HepG2 (cell line): ENCODE measurements at regions not wholly inside any gene's neighbourhood (a gene's known extent, or its start where the extent isn't known, plus 50 kb on each side); places are given as distances from the start of the nearest gene placed in this dataset.
A peak's percentile ranks its signal among the peaks of the same experiment; 100 is the strongest.

ENCODE experiments used
- CREBL2 ChIP-seq: sonication (generic); formaldehyde crosslinking; IDR thresholded peaks from 2 replicates; pipeline ENCODE4 v1.8.1; 2023; ENCODE audit warnings: missing genetic modification reagents, mild to moderate bottlenecking, borderline replicate concordance
- CREM ChIP-seq, 2 experiments: sonication (generic) in 1 of 2; formaldehyde crosslinking in 1 of 2; IDR thresholded peaks; 2 replicates each; pipeline versions ENCODE4 v1.4.0 to v1.6.1; 2016 to 2020; ENCODE audit warnings: antibody characterized with exemption in 1 of 2, mild to moderate bottlenecking in 1 of 2, missing genetic modification reagents in 1 of 2
- JARID2 ChIP-seq: sonication (generic); formaldehyde crosslinking; IDR thresholded peaks from 2 replicates; pipeline ENCODE4 v1.8.1; 2023; ENCODE audit warnings: missing genetic modification reagents, inconsistent platforms; ENCODE audit not compliant: insufficient replicate concordance
- LRRFIP1 ChIP-seq: sonication (generic); formaldehyde crosslinking; conservative IDR thresholded peaks from 2 replicates; pipeline ENCODE4 v1.4.0; 2020; ENCODE audit warnings: missing genetic modification reagents
- MATR3 ChIP-seq: sonication (generic); formaldehyde crosslinking; IDR thresholded peaks from 2 replicates; pipeline ENCODE4 v1.4.0; 2020; ENCODE audit warnings: missing genetic modification reagents
- NR2F1 ChIP-seq, 2 experiments: fragments of 450-650 bp in 1 of 2; formaldehyde crosslinking in 1 of 2; IDR thresholded peaks; 2 replicates each; pipeline versions ENCODE4 v1.5.0 to v1.6.1; 2016 to 2020; ENCODE audit warnings: mild to moderate bottlenecking in 1 of 2, missing compliant biosample characterization in 1 of 2, missing genetic modification reagents in 1 of 2, moderate library complexity in 1 of 2
- PLRG1 ChIP-seq: fragments of 450-650 bp; conservative IDR thresholded peaks from 2 replicates; pipeline ENCODE4 v1.6.1; 2016
- SIN3A ChIP-seq: IDR thresholded peaks from 2 replicates; pipeline ENCODE4 v1.6.1; 2011; ENCODE audit warnings: low read depth, mild to moderate bottlenecking, control low read depth, low read length, borderline replicate concordance
- SNAPC2 ChIP-seq: sonication (generic); formaldehyde crosslinking; IDR thresholded peaks from 2 replicates; pipeline ENCODE4 v1.8.1; 2022; ENCODE audit warnings: mild to moderate bottlenecking, missing genetic modification reagents
- ZBTB38 ChIP-seq: sonication (generic); formaldehyde crosslinking; IDR thresholded peaks from 2 replicates; pipeline ENCODE4 v1.5.1; 2020; ENCODE audit warnings: mild to moderate bottlenecking, missing genetic modification reagents
- ZNF326 ChIP-seq: sonication (generic); formaldehyde crosslinking; IDR thresholded peaks from 2 replicates; pipeline ENCODE4 v1.4.0; 2020; ENCODE audit warnings: missing genetic modification reagents, borderline replicate concordance
- ZNF407 ChIP-seq: sonication (generic); formaldehyde crosslinking; IDR thresholded peaks from one replicate; pipeline ENCODE4 v1.5.1; 2020; ENCODE audit warnings: mild to moderate bottlenecking, missing genetic modification reagents; ENCODE audit errors: not compliant biosample characterization
- ZNF432 ChIP-seq: sonication (generic); formaldehyde crosslinking; IDR thresholded peaks from 2 replicates; pipeline ENCODE4 v1.5.0; 2020; ENCODE audit warnings: missing genetic modification reagents, mild to moderate bottlenecking, borderline replicate concordance
- ZNF510 ChIP-seq: sonication (generic); formaldehyde crosslinking; IDR thresholded peaks from 2 replicates; pipeline ENCODE4 v1.4.0; 2020; ENCODE audit warnings: low read depth, mild to moderate bottlenecking, missing genetic modification reagents
- ZNF644 ChIP-seq: IDR thresholded peaks from 2 replicates; pipeline ENCODE4 v1.6.1; 2016; ENCODE audit warnings: low read depth
- ZNF691 ChIP-seq: sonication (generic); formaldehyde crosslinking; IDR thresholded peaks from 2 replicates; pipeline ENCODE4 v1.4.0; 2020; ENCODE audit warnings: missing genetic modification reagents, low read depth, mild to moderate bottlenecking, borderline replicate concordance
- ZSCAN9 ChIP-seq: IDR thresholded peaks from 2 replicates; pipeline ENCODE4 v1.6.1; 2016; ENCODE audit warnings: borderline replicate concordance

GRCh38 chr10:121063744-121064143 lies 212.6 kb downstream of the WDR11 start (continued):
- TF ChIP-seq ZNF432 (no peak), PLRG1 (no peak), MATR3 (CRISPR knock-in tag) (no peak), ZNF326 (CRISPR knock-in tag) (no peak), SIN3A (no peak), ZBTB38 (CRISPR knock-in tag) (no peak), ZNF510 (CRISPR knock-in tag) (no peak), ZNF691 (CRISPR knock-in tag) (no peak), ZNF644 (CRISPR knock-in tag) (0 out of 2 replicates have a peak, but pooled peaks have one; percentile 38), CREBL2 (CRISPR knock-in tag) (no peak), CREM (IDR thresholded peaks at IDR 0.05) (peak; percentile 25; the same call in 1 of the 2 replicates), CREM (CRISPR knock-in tag; IDR thresholded peaks at IDR 0.05) (no peak), ZNF407 (CRISPR knock-in tag) (no peak), JARID2 (CRISPR knock-in tag) (no peak), SNAPC2 (CRISPR knock-in tag) (no peak), LRRFIP1 (no peak), NR2F1 (CRISPR knock-in tag; IDR thresholded peaks at IDR 0.05) (peak; percentile 90 to 94), ZSCAN9 (CRISPR knock-in tag) (no peak)
